ENCODE measurements at regions not wholly inside any gene's neighbourhood (a gene's known extent, or its start where the extent isn't known, plus 50 kb on each side); places are given as distances from the start of the nearest gene placed in this dataset.
"Not testable (repeated sequence)": the region's sequence is repeated elsewhere in the genome, so short reads cannot be mapped to it uniquely, and the experiment has no call there.

DNA sequence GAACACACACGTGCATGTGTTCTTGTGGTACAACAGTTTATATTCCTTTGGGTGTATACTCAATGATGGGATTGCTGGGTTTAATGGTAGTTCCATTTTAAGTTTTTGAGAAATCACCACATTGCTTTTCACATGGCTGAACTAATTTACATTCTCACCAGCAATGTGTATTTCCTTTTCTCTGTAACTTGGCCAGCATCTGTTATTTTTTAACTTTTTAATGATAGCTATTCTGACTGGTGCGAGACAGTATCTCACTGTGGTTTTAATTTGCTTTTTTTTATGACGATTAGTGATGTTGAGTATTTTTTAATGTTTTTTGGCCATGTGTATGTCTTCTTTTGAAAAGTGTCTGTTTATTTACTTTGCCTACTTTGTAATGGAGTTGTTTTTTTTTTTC is 256.6 kb downstream of the ZWINT start:
- DNase-seq (no peak), ATAC-seq (ENCODE audit: poor library complexity) (no peak)
- peaks cover 0 to 9% of the 10 kb centered on the region in 2 experiments for H3K9me3 ChIP-seq (ENCODE audit: control insufficient read depth in 1 of 2, insufficient read depth in 1 of 2, low read length in 2 of 2)
- intact Hi-C loops (cut with DNase I, micrococcal nuclease): no loop called here
- CTCF ChIA-PET: no interaction called here
- H3K4me1 Mint-ChIP-seq (ENCODE audit: low read depth): no peaks in the 10 kb centered on the region
- TF ChIP-seq, protein P1, sequence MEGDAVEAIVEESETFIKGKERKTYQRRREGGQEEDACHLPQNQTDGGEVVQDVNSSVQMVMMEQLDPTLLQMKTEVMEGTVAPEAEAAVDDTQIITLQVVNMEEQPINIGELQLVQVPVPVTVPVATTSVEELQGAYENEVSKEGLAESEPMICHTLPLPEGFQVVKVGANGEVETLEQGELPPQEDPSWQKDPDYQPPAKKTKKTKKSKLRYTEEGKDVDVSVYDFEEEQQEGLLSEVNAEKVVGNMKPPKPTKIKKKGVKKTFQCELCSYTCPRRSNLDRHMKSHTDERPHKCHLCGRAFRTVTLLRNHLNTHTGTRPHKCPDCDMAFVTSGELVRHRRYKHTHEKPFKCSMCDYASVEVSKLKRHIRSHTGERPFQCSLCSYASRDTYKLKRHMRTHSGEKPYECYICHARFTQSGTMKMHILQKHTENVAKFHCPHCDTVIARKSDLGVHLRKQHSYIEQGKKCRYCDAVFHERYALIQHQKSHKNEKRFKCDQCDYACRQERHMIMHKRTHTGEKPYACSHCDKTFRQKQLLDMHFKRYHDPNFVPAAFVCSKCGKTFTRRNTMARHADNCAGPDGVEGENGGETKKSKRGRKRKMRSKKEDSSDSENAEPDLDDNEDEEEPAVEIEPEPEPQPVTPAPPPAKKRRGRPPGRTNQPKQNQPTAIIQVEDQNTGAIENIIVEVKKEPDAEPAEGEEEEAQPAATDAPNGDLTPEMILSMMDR (IDR thresholded peaks at IDR 0.05): no peak
- peaks cover 11% of the 10 kb centered on the region for H3K9me3 Mint-ChIP-seq
- POLR2A ChIA-PET: no interaction called here
- no peaks in the 10 kb centered on the region for H3K36me3 ChIP-seq (ENCODE audit: insufficient read depth, low read length)
- no peak overlapping the region for H3K27ac Mint-ChIP-seq
- no peak overlapping the region for H3K27ac ChIP-seq (ENCODE audit: low read depth in 1 of 2, low read length in 2 of 2)
- no peak overlapping the region for H3K4me3 Mint-ChIP-seq
- H3K27me3 ChIP-seq (ENCODE audit: control insufficient read depth in 1 of 2, insufficient read depth in 2 of 2, low read length in 2 of 2): no peaks in the 10 kb centered on the region
- no peak overlapping the region for H3K4me3 ChIP-seq (ENCODE audit: low read length)
- H3K36me3 Mint-ChIP-seq (ENCODE audit: low read depth): no peaks in the 10 kb centered on the region
- no peaks in the 10 kb centered on the region for H3K27me3 Mint-ChIP-seq
- H3K4me1 ChIP-seq (ENCODE audit: insufficient read depth, low read length): no peaks in the 10 kb centered on the region

DNA sequence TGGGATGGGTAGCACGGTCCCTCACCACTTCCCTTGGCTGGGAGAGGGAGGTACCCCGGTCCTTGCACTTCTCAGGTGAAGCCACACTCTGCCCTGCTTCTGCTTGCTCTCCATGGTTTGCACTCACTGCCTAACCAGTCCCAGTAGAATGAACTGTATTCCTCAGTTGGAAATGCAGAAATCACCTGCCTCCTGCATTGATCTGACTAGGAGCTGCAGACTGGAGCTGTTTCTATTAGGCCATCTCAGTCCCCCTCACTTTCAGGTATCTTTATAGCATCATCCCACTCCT is 264.9 kb downstream of the ZWINT start:
- POLR2A ChIA-PET: no interaction called here
- Mint-ChIP-seq H3K27me3 (no peaks in the 10 kb centered on the region), H3K9me3 (peaks cover 20% of the 10 kb centered on the region), H3K27ac (no peak overlapping the region), H3K36me3 (ENCODE audit: low read depth) (no peaks in the 10 kb centered on the region), H3K4me1 (ENCODE audit: low read depth) (no peaks in the 10 kb centered on the region), H3K4me3 (no peak overlapping the region)
- H3K4me1 ChIP-seq (ENCODE audit: insufficient read depth, low read length): no peaks in the 10 kb centered on the region
- TF ChIP-seq, protein P1 (IDR thresholded peaks at IDR 0.05): no peak
- H3K9me3 ChIP-seq (ENCODE audit: control insufficient read depth in 1 of 2, insufficient read depth in 1 of 2, low read length in 2 of 2): peaks cover 1 to 13% of the 10 kb centered on the region in 2 experiments
- intact Hi-C loops (cut with DNase I, micrococcal nuclease): no loop called here
- DNase-seq (no peak), ATAC-seq (ENCODE audit: poor library complexity) (no peak)
- H3K27me3 ChIP-seq (ENCODE audit: control insufficient read depth in 1 of 2, insufficient read depth in 2 of 2, low read length in 2 of 2): no peaks in the 10 kb centered on the region
- H3K4me3 ChIP-seq (ENCODE audit: low read length): no peak overlapping the region
- H3K36me3 ChIP-seq (ENCODE audit: insufficient read depth, low read length): no peaks in the 10 kb centered on the region
- no peak overlapping the region for H3K27ac ChIP-seq (ENCODE audit: low read depth in 1 of 2, low read length in 2 of 2)
- CTCF ChIA-PET: no interaction called here

DNA sequence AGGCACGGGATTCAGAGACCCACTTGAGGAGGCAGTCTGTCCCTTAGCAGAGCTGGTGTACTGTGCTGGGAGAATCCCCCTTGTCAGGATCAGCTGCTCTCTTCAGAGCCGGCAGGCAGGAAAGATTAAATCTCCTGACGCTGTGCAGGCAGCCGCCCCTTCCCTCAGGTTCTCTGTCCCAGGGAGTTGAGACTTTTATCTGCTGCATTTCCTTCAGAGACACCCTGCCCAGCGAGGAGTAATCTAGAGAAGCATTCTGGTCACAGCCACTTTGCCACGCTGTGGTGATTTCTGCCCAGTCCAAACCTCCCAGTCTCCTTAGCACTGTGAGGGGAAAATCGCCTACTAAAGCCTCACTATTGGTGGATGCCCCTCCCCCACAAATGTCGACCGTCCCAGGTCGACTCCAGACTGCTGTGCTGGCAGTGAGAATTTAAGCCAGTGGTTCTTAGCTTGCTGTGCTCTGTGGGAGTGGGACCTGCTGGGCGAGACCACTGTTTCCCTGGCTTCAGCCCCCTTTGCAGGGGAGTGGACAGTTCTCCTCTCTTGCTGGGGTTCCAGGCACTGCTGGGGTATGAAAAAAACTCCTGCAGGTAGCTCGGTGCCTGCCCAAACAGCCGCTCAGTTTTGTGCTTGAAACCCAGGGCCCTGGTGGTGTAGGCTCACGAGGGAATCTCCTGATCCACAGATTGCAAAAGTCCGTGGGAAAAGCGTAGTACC is 265.4 kb downstream of the ZWINT start:
- no peak overlapping the region for H3K27ac ChIP-seq (ENCODE audit: low read depth in 1 of 2, low read length in 2 of 2)
- H3K9me3 ChIP-seq (ENCODE audit: control insufficient read depth in 1 of 2, insufficient read depth in 1 of 2, low read length in 2 of 2): peaks cover 3 to 18% of the 10 kb centered on the region in 2 experiments
- H3K4me1 ChIP-seq (ENCODE audit: insufficient read depth, low read length): no peaks in the 10 kb centered on the region
- intact Hi-C loops (cut with DNase I, micrococcal nuclease): no loop called here
- TF ChIP-seq, protein P1 (IDR thresholded peaks at IDR 0.05): no peak
- CTCF ChIA-PET: no interaction called here
- no peak overlapping the region for H3K27ac Mint-ChIP-seq
- H3K4me3 Mint-ChIP-seq: no peak overlapping the region
- no peaks in the 10 kb centered on the region for H3K36me3 Mint-ChIP-seq (ENCODE audit: low read depth)
- no peaks in the 10 kb centered on the region for H3K36me3 ChIP-seq (ENCODE audit: insufficient read depth, low read length)
- H3K4me1 Mint-ChIP-seq (ENCODE audit: low read depth): no peaks in the 10 kb centered on the region
- ATAC-seq (ENCODE audit: poor library complexity): no peak
- peaks cover 20% of the 10 kb centered on the region for H3K9me3 Mint-ChIP-seq
- H3K4me3 ChIP-seq (ENCODE audit: low read length): no peak overlapping the region
- POLR2A ChIA-PET: no interaction called here
- no peaks in the 10 kb centered on the region for H3K27me3 ChIP-seq (ENCODE audit: control insufficient read depth in 1 of 2, insufficient read depth in 2 of 2, low read length in 2 of 2)
- H3K27me3 Mint-ChIP-seq: no peaks in the 10 kb centered on the region
- DNase-seq: no peak

DNA sequence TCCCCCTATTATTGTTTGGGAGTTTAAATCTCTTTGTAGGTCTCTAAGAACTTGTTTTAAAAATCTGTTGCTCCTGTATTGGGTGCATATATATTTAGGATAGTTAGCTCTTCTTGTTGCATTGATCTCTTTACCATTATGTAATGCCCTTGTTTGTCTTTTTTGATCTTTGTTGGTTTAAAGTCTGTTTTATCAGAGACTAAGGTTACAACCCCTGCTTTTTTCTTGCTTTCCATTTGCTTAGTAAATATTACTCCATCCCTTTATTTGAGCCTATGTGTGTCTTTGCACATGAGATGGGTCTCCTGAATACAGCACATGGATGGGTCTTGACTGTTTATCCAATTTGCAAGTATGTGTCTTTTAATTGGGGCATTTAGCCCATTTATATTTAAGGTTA is 267.4 kb downstream of the ZWINT start:
- H3K27ac ChIP-seq (ENCODE audit: low read depth in 1 of 2, low read length in 2 of 2); POLR2A ChIA-PET; CTCF ChIA-PET; H3K4me1 ChIP-seq (ENCODE audit: insufficient read depth, low read length); H3K27me3 ChIP-seq (ENCODE audit: control insufficient read depth in 1 of 2, insufficient read depth in 2 of 2, low read length in 2 of 2); DNase-seq; H3K27me3 Mint-ChIP-seq; intact Hi-C loops (cut with DNase I, micrococcal nuclease); H3K4me1 Mint-ChIP-seq (ENCODE audit: low read depth); H3K4me3 ChIP-seq (ENCODE audit: low read length); H3K4me3 Mint-ChIP-seq; ATAC-seq (ENCODE audit: poor library complexity); H3K36me3 Mint-ChIP-seq (ENCODE audit: low read depth); H3K27ac Mint-ChIP-seq; H3K36me3 ChIP-seq (ENCODE audit: insufficient read depth, low read length): not testable (repeated sequence)
- peaks cover 3 to 18% of the 10 kb centered on the region in 2 experiments for H3K9me3 ChIP-seq (ENCODE audit: control insufficient read depth in 1 of 2, insufficient read depth in 1 of 2, low read length in 2 of 2)
- H3K9me3 Mint-ChIP-seq: peaks cover 32% of the 10 kb centered on the region
